ENCODE measurements at regions not wholly inside any gene's neighbourhood (a gene's known extent, or its start where the extent isn't known, plus 50 kb on each side); places are given as distances from the start of the nearest gene placed in this dataset.

DNA sequence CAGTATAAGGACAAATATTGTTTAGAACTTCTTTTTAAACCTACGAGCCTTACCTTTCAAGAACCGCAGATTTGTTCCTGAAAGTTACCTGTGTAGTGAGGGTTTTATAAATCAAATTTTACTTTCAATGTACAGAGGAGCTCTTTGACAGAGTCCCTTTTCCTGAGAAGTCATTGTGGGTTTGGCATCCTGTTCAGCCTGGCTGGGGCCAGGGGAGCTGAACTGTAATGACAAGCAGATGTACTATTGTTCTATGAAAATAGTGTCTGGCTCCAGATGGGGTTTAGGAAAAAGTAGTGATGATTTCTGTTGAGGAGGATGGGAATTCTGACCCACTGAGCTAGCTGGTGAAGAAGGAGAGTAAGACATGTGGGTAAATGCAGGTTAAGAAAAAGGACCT lies 196.2 kb upstream of the PGRMC2 start:
- H3K4me1 Mint-ChIP-seq (ENCODE audit: low read depth): no peaks in the 10 kb centered on the region
- H3K36me3 Mint-ChIP-seq (ENCODE audit: low read depth): no peaks in the 10 kb centered on the region
- no peak overlapping the region for H3K4me3 Mint-ChIP-seq
- DNase-seq (ENCODE audit: low spot score): no peak
- H3K9me3 Mint-ChIP-seq: no peaks in the 10 kb centered on the region
- no peak overlapping the region for H3K27ac Mint-ChIP-seq
- intact Hi-C loops (cut with micrococcal nuclease): no loop called here
- no peaks in the 10 kb centered on the region for H3K27me3 Mint-ChIP-seq (ENCODE audit: insufficient read depth)

DNA sequence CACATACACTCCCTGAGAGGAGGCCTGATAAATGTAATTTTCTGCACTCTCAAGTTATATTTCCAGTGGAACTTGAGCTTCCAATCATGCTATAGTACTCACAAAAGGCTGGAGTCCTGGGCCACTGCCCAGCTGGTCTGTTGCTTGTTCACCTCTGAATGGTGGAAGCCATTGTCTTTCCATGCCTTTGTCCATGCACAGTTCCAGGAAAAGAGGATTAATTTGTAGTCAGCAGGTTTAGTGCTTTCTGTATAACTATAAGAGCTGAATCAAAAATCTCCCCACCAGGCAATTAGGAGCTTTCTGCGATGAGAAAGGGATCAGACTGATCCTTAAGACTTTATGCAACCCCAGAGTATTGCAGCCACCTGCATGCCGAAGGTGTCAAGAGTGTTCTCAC lies 195.4 kb upstream of the PGRMC2 start:
- H3K36me3 Mint-ChIP-seq (ENCODE audit: low read depth): no peaks in the 10 kb centered on the region
- no peaks in the 10 kb centered on the region for H3K9me3 Mint-ChIP-seq
- H3K4me3 Mint-ChIP-seq: no peak overlapping the region
- no peaks in the 10 kb centered on the region for H3K4me1 Mint-ChIP-seq (ENCODE audit: low read depth)
- H3K27ac Mint-ChIP-seq: no peak overlapping the region
- DNase-seq (ENCODE audit: low spot score): no peak
- H3K27me3 Mint-ChIP-seq (ENCODE audit: insufficient read depth): no peaks in the 10 kb centered on the region
- intact Hi-C loops (cut with micrococcal nuclease): no loop called here

DNA sequence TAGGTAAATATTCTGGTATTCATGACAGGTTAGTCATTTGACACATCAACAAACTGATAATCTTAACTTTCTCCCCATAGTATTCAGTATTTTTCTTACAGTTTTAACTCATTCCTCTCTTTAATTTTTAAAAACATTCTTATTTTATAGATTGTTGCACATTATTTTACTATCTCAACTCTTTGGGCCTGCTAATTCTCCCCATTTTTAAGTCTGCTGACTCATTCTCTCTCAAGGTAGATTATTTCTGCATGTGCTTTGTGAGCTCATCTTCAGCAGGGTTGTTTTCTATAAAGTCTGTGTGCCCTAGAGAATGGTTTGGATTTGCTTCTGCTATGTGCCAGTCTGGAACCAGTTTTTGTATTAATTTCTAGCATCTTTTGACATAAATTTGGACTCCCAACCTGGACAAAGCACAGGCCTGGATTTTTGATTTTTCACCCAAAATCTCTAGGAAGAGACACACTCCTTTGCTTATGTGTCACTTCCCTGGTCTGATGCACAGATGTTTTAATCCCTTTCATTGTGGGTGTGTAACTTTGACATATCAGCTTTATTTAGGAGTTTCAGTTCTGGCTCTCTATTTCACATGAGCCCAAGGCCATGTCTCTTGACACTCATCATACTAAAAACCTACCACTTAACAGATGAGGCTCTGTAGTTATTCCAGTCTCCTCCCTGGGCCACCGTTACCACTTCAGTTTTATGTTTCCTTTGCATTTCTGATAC lies 194.3 kb upstream of the PGRMC2 start:
- intact Hi-C loops (cut with micrococcal nuclease): no loop called here
- H3K27ac Mint-ChIP-seq: no peak overlapping the region
- no peak overlapping the region for H3K4me3 Mint-ChIP-seq
- no peaks in the 10 kb centered on the region for H3K9me3 Mint-ChIP-seq
- H3K27me3 Mint-ChIP-seq (ENCODE audit: insufficient read depth): no peaks in the 10 kb centered on the region
- no peak for DNase-seq (ENCODE audit: low spot score)
- no peaks in the 10 kb centered on the region for H3K4me1 Mint-ChIP-seq (ENCODE audit: low read depth)
- no peaks in the 10 kb centered on the region for H3K36me3 Mint-ChIP-seq (ENCODE audit: low read depth)

GRCh38 chr4:128480945-128481344 lies 193.3 kb upstream of the PGRMC2 start:
- Mint-ChIP-seq H3K9me3 (no peaks in the 10 kb centered on the region), H3K4me1 (ENCODE audit: low read depth) (no peaks in the 10 kb centered on the region), H3K27ac (no peak overlapping the region), H3K27me3 (ENCODE audit: insufficient read depth) (no peaks in the 10 kb centered on the region), H3K4me3 (no peak overlapping the region), H3K36me3 (ENCODE audit: low read depth) (no peaks in the 10 kb centered on the region)
- intact Hi-C loops (cut with micrococcal nuclease): no loop called here
- DNase-seq (ENCODE audit: low spot score): no peak

GRCh38 chr4:128477540-128477939 lies 189.9 kb upstream of the PGRMC2 start:
- peaks cover 2% of the 10 kb centered on the region for H3K27me3 Mint-ChIP-seq (ENCODE audit: insufficient read depth)
- no peaks in the 10 kb centered on the region for H3K9me3 Mint-ChIP-seq
- no peak overlapping the region for H3K4me3 Mint-ChIP-seq
- no peak overlapping the region for H3K27ac Mint-ChIP-seq
- no peaks in the 10 kb centered on the region for H3K36me3 Mint-ChIP-seq (ENCODE audit: low read depth)
- intact Hi-C loops (cut with micrococcal nuclease): no loop called here
- no peak for DNase-seq (ENCODE audit: low spot score)
- no peaks in the 10 kb centered on the region for H3K4me1 Mint-ChIP-seq (ENCODE audit: low read depth)

- no peak overlapping the region for H3K27ac Mint-ChIP-seq
- H3K9me3 Mint-ChIP-seq: no peaks in the 10 kb centered on the region
- intact Hi-C loops (cut with micrococcal nuclease): no loop called here
- no peak overlapping the region for H3K4me3 Mint-ChIP-seq
- DNase-seq (ENCODE audit: low spot score): no peak
- H3K27me3 Mint-ChIP-seq (ENCODE audit: insufficient read depth): peaks cover 2% of the 10 kb centered on the region
- H3K4me1 Mint-ChIP-seq (ENCODE audit: low read depth): no peaks in the 10 kb centered on the region
- no peaks in the 10 kb centered on the region for H3K36me3 Mint-ChIP-seq (ENCODE audit: low read depth)
These were observed 188.0 kb upstream of the PGRMC2 start for GRCh38 chr4:128475597-128475996.

GRCh38 chr4:128471576-128471975 lies 184.0 kb upstream of the PGRMC2 start:
- DNase-seq (ENCODE audit: low spot score): no peak
- intact Hi-C loops (cut with micrococcal nuclease): no loop called here
- Mint-ChIP-seq H3K9me3 (no peaks in the 10 kb centered on the region), H3K4me1 (ENCODE audit: low read depth) (no peaks in the 10 kb centered on the region), H3K27ac (no peak overlapping the region), H3K4me3 (no peak overlapping the region), H3K27me3 (ENCODE audit: insufficient read depth) (peaks cover 2% of the 10 kb centered on the region), H3K36me3 (ENCODE audit: low read depth) (no peaks in the 10 kb centered on the region)

GRCh38 chr4:128470492-128471053 lies 183.0 kb upstream of the PGRMC2 start:
- intact Hi-C loops (cut with micrococcal nuclease): no loop called here

DNA sequence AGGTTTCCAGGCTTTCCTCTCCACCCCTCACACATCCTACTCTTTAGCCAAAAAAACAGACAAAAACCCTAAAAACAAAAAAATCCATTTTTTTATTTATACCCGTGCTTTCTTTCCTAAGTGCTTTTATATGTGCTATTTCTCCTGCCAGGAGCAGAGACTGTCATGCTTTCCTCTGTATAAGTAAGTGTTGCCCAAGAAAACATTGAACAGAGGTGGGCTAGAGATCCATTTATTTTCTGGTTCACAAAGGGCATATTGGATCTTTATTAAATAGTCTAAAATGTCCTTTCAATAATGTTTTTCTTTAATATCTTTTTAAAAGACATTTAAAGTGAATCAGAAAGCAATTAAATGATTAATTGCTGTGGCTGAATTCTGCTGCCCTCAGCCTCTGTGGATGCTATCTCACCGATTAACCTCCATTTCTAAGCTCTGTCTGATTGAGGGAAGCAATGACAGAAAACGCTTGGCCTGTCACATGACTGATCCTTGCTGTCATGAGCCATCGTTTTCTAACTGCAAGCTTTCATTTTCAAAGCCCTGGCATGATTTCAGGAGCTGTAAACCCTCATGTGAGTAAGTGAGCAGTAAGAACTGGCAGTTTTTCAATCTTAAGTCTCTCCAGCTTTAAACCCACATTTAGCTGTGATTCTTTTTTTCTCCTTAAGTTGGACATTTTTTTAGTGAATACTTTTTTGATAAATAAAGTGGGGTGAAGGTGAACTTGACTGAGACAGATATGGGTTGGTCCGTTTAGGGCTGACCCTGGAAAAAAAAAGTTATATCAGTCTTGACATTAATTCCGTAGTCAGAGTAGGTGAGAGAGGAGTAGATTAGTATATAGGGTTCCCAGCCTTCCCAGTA lies 180.7 kb upstream of the PGRMC2 start:
- no peak for DNase-seq (ENCODE audit: low spot score)
- Mint-ChIP-seq H3K4me1 (ENCODE audit: low read depth) (no peaks in the 10 kb centered on the region), H3K9me3 (no peaks in the 10 kb centered on the region), H3K27ac (no peak overlapping the region), H3K36me3 (ENCODE audit: low read depth) (no peaks in the 10 kb centered on the region), H3K4me3 (no peak overlapping the region), H3K27me3 (ENCODE audit: insufficient read depth) (peaks cover 2% of the 10 kb centered on the region)
- intact Hi-C loops (cut with micrococcal nuclease): no loop called here

More at GRCh38 chr4:128470492-128471053, 183.0 kb upstream of the PGRMC2 start:
- no peaks in the 10 kb centered on the region for H3K36me3 Mint-ChIP-seq (ENCODE audit: low read depth)
- H3K4me1 Mint-ChIP-seq (ENCODE audit: low read depth): no peaks in the 10 kb centered on the region
- no peak overlapping the region for H3K27ac Mint-ChIP-seq
- H3K4me3 Mint-ChIP-seq: no peak overlapping the region
- no peak for DNase-seq (ENCODE audit: low spot score)
- peaks cover 2% of the 10 kb centered on the region for H3K27me3 Mint-ChIP-seq (ENCODE audit: insufficient read depth)
- H3K9me3 Mint-ChIP-seq: no peaks in the 10 kb centered on the region

GRCh38 chr4:128465523-128465922 lies 177.9 kb upstream of the PGRMC2 start:
- intact Hi-C loops (cut with micrococcal nuclease): no loop called here
- no peak for DNase-seq (ENCODE audit: low spot score)
- Mint-ChIP-seq H3K36me3 (ENCODE audit: low read depth) (no peaks in the 10 kb centered on the region), H3K4me3 (no peak overlapping the region), H3K27ac (no peak overlapping the region), H3K27me3 (ENCODE audit: insufficient read depth) (no peaks in the 10 kb centered on the region), H3K4me1 (ENCODE audit: low read depth) (no peaks in the 10 kb centered on the region), H3K9me3 (no peaks in the 10 kb centered on the region)

- Mint-ChIP-seq H3K4me1 (ENCODE audit: low read depth) (no peaks in the 10 kb centered on the region), H3K4me3 (no peak overlapping the region), H3K27me3 (ENCODE audit: insufficient read depth) (peaks cover 2% of the 10 kb centered on the region), H3K9me3 (no peaks in the 10 kb centered on the region), H3K27ac (no peak overlapping the region), H3K36me3 (ENCODE audit: low read depth) (no peaks in the 10 kb centered on the region)
- no peak for DNase-seq (ENCODE audit: low spot score)
- intact Hi-C loops (cut with micrococcal nuclease): no loop called here
These were observed 175.4 kb upstream of the PGRMC2 start for GRCh38 chr4:128463006-128463405.

DNA sequence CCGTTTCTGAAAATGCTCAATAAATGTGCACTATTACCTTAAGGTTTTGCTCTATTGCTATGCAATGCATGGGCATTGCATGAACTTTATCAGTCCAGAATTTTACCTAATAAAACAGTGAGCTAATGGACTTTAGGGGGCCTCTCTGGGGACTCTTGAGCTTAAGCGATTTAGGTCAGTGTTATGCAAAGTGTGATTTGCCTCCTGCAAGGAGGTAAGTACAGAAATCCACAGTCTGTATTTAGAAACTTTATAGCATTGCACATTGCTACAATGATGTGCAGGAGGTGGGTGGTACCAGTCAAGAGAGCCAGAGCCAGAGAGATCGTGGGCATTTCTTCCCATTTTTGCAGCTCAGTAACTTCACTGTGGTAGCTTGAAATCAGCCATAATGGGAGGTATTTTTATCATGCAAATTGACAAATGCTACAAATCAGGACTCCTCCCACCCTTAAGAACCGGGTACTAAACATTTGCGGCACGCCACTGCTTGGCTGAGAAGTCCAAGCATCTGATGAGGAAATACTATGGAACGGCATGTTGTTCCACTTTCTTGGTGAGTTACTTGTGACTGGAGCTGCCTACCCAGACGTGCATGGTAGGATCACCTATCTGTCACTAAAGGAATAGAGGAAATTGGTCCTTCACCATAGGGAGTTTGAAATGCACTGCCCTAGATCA lies 174.6 kb upstream of the PGRMC2 start:
- intact Hi-C loops (cut with micrococcal nuclease): no loop called here
- H3K36me3 Mint-ChIP-seq (ENCODE audit: low read depth): no peaks in the 10 kb centered on the region
- no peak overlapping the region for H3K27ac Mint-ChIP-seq
- H3K9me3 Mint-ChIP-seq: no peaks in the 10 kb centered on the region
- DNase-seq (ENCODE audit: low spot score): no peak
- H3K4me1 Mint-ChIP-seq (ENCODE audit: low read depth): no peaks in the 10 kb centered on the region
- H3K27me3 Mint-ChIP-seq (ENCODE audit: insufficient read depth): peaks cover 3% of the 10 kb centered on the region
- H3K4me3 Mint-ChIP-seq: no peak overlapping the region

Measured in activated T-helper 1 cell treated with anti-CD3 and anti-CD28 coated beads, Interleukin-12 subunit alpha, Interleukin-12 subunit beta, Interleukin-2, Interleukin-4 antibody, amounts not matched to agents 30 ng/mL and 10 ng/mL and 1 ng/mL, durations not matched to agents 14 hours and 24 hours and 36 hours (primary cell).